MV-4-11 (cell line): ENCODE measurements at regions not wholly inside any gene's neighbourhood (a gene's known extent, or its start where the extent isn't known, plus 50 kb on each side); places are given as distances from the start of the nearest gene placed in this dataset.
"Not testable (repeated sequence)": the region's sequence is repeated elsewhere in the genome, so short reads cannot be mapped to it uniquely, and the experiment has no call there.

ENCODE experiments used
- DNase-seq: peaks from one replicate; lab custom pipeline; 2025; lab: John Stamatoyannopoulos, UW

- no peak for DNase-seq
These were observed 82.2 kb upstream of the SLC22A16 start for GRCh38 chr6:110558575-110558974.

- no peak for DNase-seq
These were observed 80.8 kb upstream of the SLC22A16 start for GRCh38 chr6:110557199-110557598.

GRCh38 chr6:110556317-110557110, 80.1 kb upstream of the SLC22A16 start:
- DNase-seq: no peak

- no peak for DNase-seq
These were observed 78.6 kb upstream of the SLC22A16 start for GRCh38 chr6:110554966-110555460.

GRCh38 chr6:110554441-110554840, 78.0 kb upstream of the SLC22A16 start:
- no peak for DNase-seq

- no peak for DNase-seq
These were observed 76.7 kb upstream of the SLC22A16 start for GRCh38 chr6:110552901-110553641.

GRCh38 chr6:110552076-110552475, 75.7 kb upstream of the SLC22A16 start:
- DNase-seq: no peak

GRCh38 chr6:110551088-110551487, 74.7 kb upstream of the SLC22A16 start:
- no peak for DNase-seq

- no peak for DNase-seq
These were observed 73.9 kb upstream of the SLC22A16 start for GRCh38 chr6:110550353-110550752.

GRCh38 chr6:110549277-110549676, 72.9 kb upstream of the SLC22A16 start:
- DNase-seq: no peak

GRCh38 chr6:110548110-110548847, 71.9 kb upstream of the SLC22A16 start:
- DNase-seq: no peak

- no peak for DNase-seq
These were observed 71.0 kb upstream of the SLC22A16 start for GRCh38 chr6:110547266-110547964.

- DNase-seq: peak; percentile 16
These were observed 68.9 kb upstream of the SLC22A16 start for GRCh38 chr6:110545081-110545872.

GRCh38 chr6:110544472-110544871, 68.1 kb upstream of the SLC22A16 start:
- no peak for DNase-seq

- no peak for DNase-seq
These were observed 66.7 kb upstream of the SLC22A16 start for GRCh38 chr6:110543106-110543505.

- DNase-seq: no peak
These were observed 66.1 kb upstream of the SLC22A16 start for GRCh38 chr6:110542311-110543024.

- no peak for DNase-seq
These were observed 65.4 kb upstream of the SLC22A16 start for GRCh38 chr6:110541701-110542309.

GRCh38 chr6:110539277-110540019, 63.0 kb upstream of the SLC22A16 start:
- DNase-seq: not testable (repeated sequence)
